ENCODE measurements at regions not wholly inside any gene's neighbourhood (a gene's known extent, or its start where the extent isn't known, plus 50 kb on each side); places are given as distances from the start of the nearest gene placed in this dataset.
"Not testable (repeated sequence)": the region's sequence is repeated elsewhere in the genome, so short reads cannot be mapped to it uniquely, and the experiment has no call there.

DNA sequence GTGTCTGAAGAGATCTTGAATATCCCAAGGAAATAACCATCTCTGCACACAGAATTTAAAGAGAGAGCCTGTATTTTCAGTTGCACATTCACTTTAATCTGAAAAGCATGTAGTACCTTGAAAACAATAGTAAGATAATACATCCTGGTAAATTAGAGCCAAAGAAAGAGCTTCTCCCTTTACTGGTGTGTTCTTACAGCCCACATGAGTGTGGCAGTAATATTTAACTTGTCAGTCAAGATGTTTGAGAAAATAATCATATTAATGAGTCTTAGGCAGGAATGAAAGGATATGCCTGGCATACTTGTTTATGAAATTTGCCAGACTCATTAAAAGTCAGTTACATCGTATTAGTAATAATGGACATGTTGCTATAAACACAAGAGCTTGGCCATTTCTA lies 908.4 kb upstream of the ADGRL4 start:
- no peak overlapping the region for H3K27ac ChIP-seq (ENCODE audit: low read depth, low read length)
- H3K36me3 ChIP-seq (ENCODE audit: insufficient read depth, low read length): no peaks in the 10 kb centered on the region
- H3K9ac ChIP-seq (ENCODE audit: low read length): no peak overlapping the region
- H3K4me3 ChIP-seq (ENCODE audit: low read depth in 1 of 2, low read length in 2 of 2): no peak overlapping the region
- no peaks in the 10 kb centered on the region for H3K4me1 ChIP-seq (ENCODE audit: insufficient read depth, low read length)
- H3K27me3 ChIP-seq (ENCODE audit: control insufficient read depth in 1 of 2, insufficient read depth in 2 of 2, low read length in 2 of 2): no peaks in the 10 kb centered on the region
- H3K9me3 ChIP-seq (ENCODE audit: low read length): no peaks in the 10 kb centered on the region

DNA sequence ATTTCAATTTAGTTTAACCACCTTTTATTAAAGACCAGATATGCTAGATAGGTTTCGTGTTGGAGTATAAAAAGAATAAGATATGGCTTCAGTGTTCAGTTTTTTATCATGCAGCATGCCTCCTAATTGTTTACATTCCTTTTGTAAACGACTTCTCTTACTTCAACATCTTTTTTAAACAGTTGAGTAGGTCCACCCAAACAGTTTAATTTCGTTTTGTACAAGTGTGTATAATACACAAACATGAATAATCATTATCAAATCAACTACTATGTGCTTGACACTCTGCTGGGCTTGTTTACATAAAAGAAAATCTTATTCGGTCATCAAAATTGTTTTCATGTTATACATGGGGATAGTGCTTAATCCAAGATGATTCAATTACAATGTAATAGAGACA lies 906.3 kb upstream of the ADGRL4 start:
- Histone ChIP-seq H3K36me3 (ENCODE audit: insufficient read depth, low read length) (no peaks in the 10 kb centered on the region), H3K9me3 (ENCODE audit: low read length) (no peaks in the 10 kb centered on the region), H3K27me3 (ENCODE audit: control insufficient read depth in 1 of 2, insufficient read depth in 2 of 2, low read length in 2 of 2) (no peaks in the 10 kb centered on the region), H3K9ac (ENCODE audit: low read length) (no peak overlapping the region), H3K4me1 (ENCODE audit: insufficient read depth, low read length) (no peaks in the 10 kb centered on the region), H3K4me3 (ENCODE audit: low read depth in 1 of 2, low read length in 2 of 2) (no peak overlapping the region), H3K27ac (ENCODE audit: low read depth, low read length) (no peak overlapping the region)

DNA sequence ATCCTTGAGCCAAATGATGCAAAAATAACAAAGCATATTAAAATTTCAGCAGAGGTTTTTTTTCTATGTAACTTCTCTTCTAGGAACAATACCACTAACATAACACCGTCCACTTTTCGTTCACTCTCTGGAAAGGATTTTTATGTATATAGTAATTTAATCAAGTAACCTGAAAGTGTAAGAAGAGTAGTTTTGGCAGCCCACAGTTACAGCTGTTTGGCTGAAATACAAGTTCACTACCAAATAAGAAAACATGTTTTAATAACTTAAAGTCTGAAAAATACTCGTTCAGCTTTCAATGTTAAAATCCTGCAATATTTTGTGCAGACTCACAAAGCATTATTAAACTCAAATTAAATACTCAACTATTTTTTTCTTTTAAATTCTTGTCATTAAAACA lies 896.8 kb upstream of the ADGRL4 start:
- Histone ChIP-seq H3K27me3 (ENCODE audit: control insufficient read depth in 1 of 2, insufficient read depth in 2 of 2, low read length in 2 of 2) (no peaks in the 10 kb centered on the region), H3K4me3 (ENCODE audit: low read depth in 1 of 2, low read length in 2 of 2) (no peak overlapping the region), H3K27ac (ENCODE audit: low read depth, low read length) (no peak overlapping the region), H3K9ac (ENCODE audit: low read length) (no peak overlapping the region), H3K9me3 (ENCODE audit: low read length) (no peaks in the 10 kb centered on the region), H3K36me3 (ENCODE audit: insufficient read depth, low read length) (no peaks in the 10 kb centered on the region), H3K4me1 (ENCODE audit: insufficient read depth, low read length) (no peaks in the 10 kb centered on the region)

DNA sequence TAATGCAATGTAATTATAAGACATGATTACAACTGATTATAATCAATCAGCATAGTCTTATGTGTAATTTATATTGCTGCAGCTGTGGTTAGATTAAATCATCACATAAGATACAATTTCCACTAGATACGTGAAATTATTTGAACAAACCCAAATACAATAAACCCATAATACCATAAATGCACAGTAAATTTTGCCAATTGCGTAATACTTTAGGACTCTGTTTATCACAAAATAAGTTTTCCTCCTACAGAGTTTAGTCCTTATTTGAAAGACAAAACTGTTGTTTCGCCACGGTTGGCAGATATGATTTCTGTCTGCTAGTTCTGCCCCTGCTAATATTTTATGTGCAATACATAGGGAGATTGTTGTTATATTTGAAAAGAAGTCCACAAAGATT lies 895.9 kb upstream of the ADGRL4 start:
- H3K4me1 ChIP-seq (ENCODE audit: insufficient read depth, low read length): no peaks in the 10 kb centered on the region
- no peak overlapping the region for H3K4me3 ChIP-seq (ENCODE audit: low read depth in 1 of 2, low read length in 2 of 2)
- H3K36me3 ChIP-seq (ENCODE audit: insufficient read depth, low read length): no peaks in the 10 kb centered on the region
- no peak overlapping the region for H3K9ac ChIP-seq (ENCODE audit: low read length)
- no peaks in the 10 kb centered on the region for H3K9me3 ChIP-seq (ENCODE audit: low read length)
- H3K27ac ChIP-seq (ENCODE audit: low read depth, low read length): no peak overlapping the region
- no peaks in the 10 kb centered on the region for H3K27me3 ChIP-seq (ENCODE audit: control insufficient read depth in 1 of 2, insufficient read depth in 2 of 2, low read length in 2 of 2)

DNA sequence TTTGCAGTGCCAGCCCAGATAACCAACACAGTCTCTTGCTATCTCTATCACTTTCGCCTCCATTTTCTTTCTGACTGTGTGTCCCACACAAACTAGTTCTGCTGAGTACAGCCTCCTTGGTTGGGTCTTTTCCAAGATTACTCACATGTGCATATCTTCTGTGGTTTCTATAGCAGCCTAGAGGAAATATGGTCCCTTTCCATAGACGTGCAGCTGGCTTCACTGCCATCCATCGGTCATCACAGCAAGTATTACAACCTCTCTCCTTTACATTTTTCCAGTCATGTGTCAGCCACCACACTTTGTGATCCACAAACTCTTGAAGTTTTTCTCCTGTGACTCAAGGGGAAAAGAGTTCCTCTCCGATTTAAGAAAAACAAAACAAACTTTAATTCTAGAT lies 893.4 kb upstream of the ADGRL4 start:
- no peaks in the 10 kb centered on the region for H3K4me1 ChIP-seq (ENCODE audit: insufficient read depth, low read length)
- H3K9me3 ChIP-seq (ENCODE audit: low read length): no peaks in the 10 kb centered on the region
- no peak overlapping the region for H3K4me3 ChIP-seq (ENCODE audit: low read depth in 1 of 2, low read length in 2 of 2)
- H3K9ac ChIP-seq (ENCODE audit: low read length): no peak overlapping the region
- H3K36me3 ChIP-seq (ENCODE audit: insufficient read depth, low read length): no peaks in the 10 kb centered on the region
- H3K27me3 ChIP-seq (ENCODE audit: control insufficient read depth in 1 of 2, insufficient read depth in 2 of 2, low read length in 2 of 2): no peaks in the 10 kb centered on the region
- H3K27ac ChIP-seq (ENCODE audit: low read depth, low read length): no peak overlapping the region

DNA sequence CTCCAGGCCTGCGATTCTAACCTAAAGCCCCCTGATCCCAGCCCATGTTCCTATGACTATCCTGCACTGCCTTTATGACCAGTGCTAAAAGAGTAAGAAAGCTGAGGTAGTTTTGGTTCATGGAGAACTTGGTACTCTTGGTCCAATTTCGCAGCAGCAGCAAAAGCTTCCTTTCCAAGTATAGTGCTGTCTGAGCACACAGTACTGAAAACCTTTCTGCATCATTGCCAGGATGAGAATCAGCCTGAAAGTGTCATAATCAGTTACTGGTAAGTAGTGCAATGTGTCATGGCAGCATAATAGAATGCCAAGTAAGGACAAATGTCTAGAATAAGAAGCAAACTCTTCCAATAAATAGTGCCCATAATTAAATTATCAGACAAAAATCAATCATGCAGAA lies 889.6 kb upstream of the ADGRL4 start:
- no peak overlapping the region for H3K27ac ChIP-seq (ENCODE audit: low read depth, low read length)
- H3K9ac ChIP-seq (ENCODE audit: low read length): no peak overlapping the region
- H3K4me1 ChIP-seq (ENCODE audit: insufficient read depth, low read length): no peaks in the 10 kb centered on the region
- no peak overlapping the region for H3K4me3 ChIP-seq (ENCODE audit: low read depth in 1 of 2, low read length in 2 of 2)
- no peaks in the 10 kb centered on the region for H3K36me3 ChIP-seq (ENCODE audit: insufficient read depth, low read length)
- no peaks in the 10 kb centered on the region for H3K27me3 ChIP-seq (ENCODE audit: control insufficient read depth in 1 of 2, insufficient read depth in 2 of 2, low read length in 2 of 2)
- H3K9me3 ChIP-seq (ENCODE audit: low read length): no peaks in the 10 kb centered on the region

DNA sequence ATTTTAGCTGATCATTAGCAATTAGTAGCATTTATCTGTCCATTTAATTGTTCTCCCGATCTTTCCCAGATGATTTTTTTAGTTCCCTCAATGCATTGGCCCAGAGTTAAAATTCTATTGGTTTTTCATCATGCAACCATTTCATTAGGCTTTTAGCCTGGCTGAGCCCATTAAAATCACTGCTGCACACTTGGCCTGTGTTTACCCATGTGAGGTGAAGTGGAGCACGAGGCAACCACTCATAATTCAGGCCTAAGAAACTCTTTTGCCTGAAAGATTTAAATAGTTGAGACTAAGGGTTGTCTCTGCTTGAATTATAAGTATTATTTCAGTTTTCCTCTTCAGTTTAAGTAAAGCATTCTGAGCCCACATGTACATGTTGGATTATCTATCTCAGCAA lies 889.0 kb upstream of the ADGRL4 start:
- no peaks in the 10 kb centered on the region for H3K4me1 ChIP-seq (ENCODE audit: insufficient read depth, low read length)
- H3K9me3 ChIP-seq (ENCODE audit: low read length): no peaks in the 10 kb centered on the region
- no peak overlapping the region for H3K27ac ChIP-seq (ENCODE audit: low read depth, low read length)
- H3K36me3 ChIP-seq (ENCODE audit: insufficient read depth, low read length): no peaks in the 10 kb centered on the region
- H3K9ac ChIP-seq (ENCODE audit: low read length): no peak overlapping the region
- H3K27me3 ChIP-seq (ENCODE audit: control insufficient read depth in 1 of 2, insufficient read depth in 2 of 2, low read length in 2 of 2): no peaks in the 10 kb centered on the region
- no peak overlapping the region for H3K4me3 ChIP-seq (ENCODE audit: low read depth in 1 of 2, low read length in 2 of 2)

DNA sequence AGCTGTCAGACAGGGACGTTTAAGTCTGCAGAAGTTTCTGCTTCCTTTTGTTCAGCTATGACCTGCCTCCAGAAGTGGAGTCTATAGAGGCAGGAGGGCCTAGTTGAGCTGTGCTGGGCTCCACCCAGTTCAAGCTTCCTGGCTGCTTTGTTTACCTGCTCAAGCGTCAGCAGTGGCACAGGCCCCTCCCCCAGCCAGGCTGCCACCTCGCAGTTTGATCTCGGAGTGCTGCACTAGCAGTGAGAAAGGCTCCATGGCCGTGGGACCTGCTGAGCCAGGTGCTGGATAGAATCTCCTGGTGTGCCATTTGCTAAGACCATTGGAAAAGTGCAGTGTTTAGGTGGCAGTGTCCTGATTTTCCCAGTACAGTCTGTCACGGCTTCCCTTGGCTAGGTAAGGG lies 887.6 kb upstream of the ADGRL4 start:
- H3K27me3 ChIP-seq (ENCODE audit: control insufficient read depth in 1 of 2, insufficient read depth in 2 of 2, low read length in 2 of 2); H3K9me3 ChIP-seq (ENCODE audit: low read length); H3K4me3 ChIP-seq (ENCODE audit: low read depth in 1 of 2, low read length in 2 of 2); H3K36me3 ChIP-seq (ENCODE audit: insufficient read depth, low read length); H3K27ac ChIP-seq (ENCODE audit: low read depth, low read length); H3K9ac ChIP-seq (ENCODE audit: low read length); H3K4me1 ChIP-seq (ENCODE audit: insufficient read depth, low read length): not testable (repeated sequence)

DNA sequence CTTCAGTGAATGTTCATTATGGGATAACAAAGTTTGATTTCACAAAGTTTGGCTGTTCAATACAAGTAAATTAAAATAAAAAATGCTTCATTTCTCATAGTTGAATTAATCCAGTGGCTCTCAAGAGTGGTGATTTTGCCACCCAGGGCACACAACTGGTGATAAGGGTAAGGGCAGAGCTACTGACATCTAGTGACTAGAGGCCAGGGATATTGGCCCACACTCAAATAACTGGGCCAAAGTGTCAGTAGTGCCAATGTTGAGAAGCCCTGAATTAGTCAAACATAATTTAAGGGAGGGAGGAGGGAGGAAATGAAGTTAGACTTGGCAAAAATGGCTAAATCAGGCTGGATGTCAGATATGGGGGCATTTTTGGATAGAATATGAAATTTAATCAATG lies 880.5 kb upstream of the ADGRL4 start:
- Histone ChIP-seq H3K27me3 (ENCODE audit: control insufficient read depth in 1 of 2, insufficient read depth in 2 of 2, low read length in 2 of 2) (no peaks in the 10 kb centered on the region), H3K4me3 (ENCODE audit: low read depth in 1 of 2, low read length in 2 of 2) (no peak overlapping the region), H3K27ac (ENCODE audit: low read depth, low read length) (no peak overlapping the region), H3K36me3 (ENCODE audit: insufficient read depth, low read length) (no peaks in the 10 kb centered on the region), H3K4me1 (ENCODE audit: insufficient read depth, low read length) (no peaks in the 10 kb centered on the region), H3K9me3 (ENCODE audit: low read length) (no peaks in the 10 kb centered on the region), H3K9ac (ENCODE audit: low read length) (no peak overlapping the region)

DNA sequence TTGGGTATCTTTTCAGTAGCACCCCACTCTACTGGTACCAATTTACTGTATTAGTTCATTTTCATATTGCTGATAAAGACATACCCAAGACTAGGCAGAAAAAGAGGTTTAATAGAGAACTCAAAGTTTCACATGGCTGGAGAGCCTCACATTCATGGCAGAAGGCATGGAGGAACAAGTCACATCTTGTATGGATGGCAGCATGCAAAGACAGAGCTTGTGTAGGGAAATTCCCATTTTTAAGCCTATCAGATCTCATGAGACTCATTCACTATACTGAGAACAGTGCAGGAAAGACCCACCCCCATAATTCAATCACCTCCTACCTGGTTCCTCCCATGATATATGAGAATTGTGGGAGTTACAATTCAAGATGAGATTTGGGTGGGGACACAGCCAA lies 878.6 kb upstream of the ADGRL4 start:
- no peaks in the 10 kb centered on the region for H3K9me3 ChIP-seq (ENCODE audit: low read length)
- no peaks in the 10 kb centered on the region for H3K36me3 ChIP-seq (ENCODE audit: insufficient read depth, low read length)
- H3K27ac ChIP-seq (ENCODE audit: low read depth, low read length): no peak overlapping the region
- no peaks in the 10 kb centered on the region for H3K27me3 ChIP-seq (ENCODE audit: control insufficient read depth in 1 of 2, insufficient read depth in 2 of 2, low read length in 2 of 2)
- no peak overlapping the region for H3K4me3 ChIP-seq (ENCODE audit: low read depth in 1 of 2, low read length in 2 of 2)
- H3K4me1 ChIP-seq (ENCODE audit: insufficient read depth, low read length): no peaks in the 10 kb centered on the region
- H3K9ac ChIP-seq (ENCODE audit: low read length): no peak overlapping the region

DNA sequence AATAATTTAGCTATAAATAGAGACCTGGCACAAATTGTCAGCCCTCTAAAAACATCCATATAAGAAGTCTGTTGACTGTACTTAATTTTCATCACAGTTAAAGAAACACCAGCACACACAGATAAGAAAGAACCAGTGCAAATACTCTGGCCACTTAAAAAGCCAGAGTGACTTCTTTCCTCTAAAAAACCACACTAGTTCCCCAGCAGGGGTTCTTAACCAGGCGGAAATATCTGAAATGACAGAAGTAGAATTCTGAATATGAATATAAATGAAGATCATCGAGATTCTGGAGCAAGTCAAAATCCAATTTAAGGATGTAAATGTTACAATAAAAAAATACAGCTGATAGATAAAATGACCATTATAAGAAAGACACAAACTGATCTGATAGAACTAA lies 870.6 kb upstream of the ADGRL4 start:
- no peaks in the 10 kb centered on the region for H3K36me3 ChIP-seq (ENCODE audit: insufficient read depth, low read length)
- no peak overlapping the region for H3K4me3 ChIP-seq (ENCODE audit: low read depth in 1 of 2, low read length in 2 of 2)
- no peaks in the 10 kb centered on the region for H3K4me1 ChIP-seq (ENCODE audit: insufficient read depth, low read length)
- H3K9me3 ChIP-seq (ENCODE audit: low read length): no peaks in the 10 kb centered on the region
- no peaks in the 10 kb centered on the region for H3K27me3 ChIP-seq (ENCODE audit: control insufficient read depth in 1 of 2, insufficient read depth in 2 of 2, low read length in 2 of 2)
- no peak overlapping the region for H3K27ac ChIP-seq (ENCODE audit: low read depth, low read length)
- no peak overlapping the region for H3K9ac ChIP-seq (ENCODE audit: low read length)

DNA sequence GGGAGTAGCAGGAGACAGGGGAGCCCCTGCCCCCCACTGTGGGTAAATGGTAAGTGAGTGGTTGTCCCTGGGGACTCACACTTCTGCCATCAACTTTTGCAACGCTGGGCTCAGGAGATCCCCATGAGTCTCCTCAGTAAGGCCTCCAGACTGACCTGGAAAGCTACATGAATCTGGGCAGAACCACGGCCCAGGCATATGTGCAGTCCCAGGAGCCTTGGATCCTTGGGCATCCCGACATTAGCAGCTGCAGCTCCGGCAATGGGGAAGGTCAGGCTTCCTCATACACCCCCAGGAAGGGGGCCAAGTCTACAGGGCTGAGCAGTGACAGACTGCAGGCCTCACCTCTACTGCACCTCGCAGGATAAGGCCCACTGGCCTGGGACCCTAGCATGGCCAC lies 868.7 kb upstream of the ADGRL4 start:
- H3K9me3 ChIP-seq (ENCODE audit: low read length): no peaks in the 10 kb centered on the region
- H3K36me3 ChIP-seq (ENCODE audit: insufficient read depth, low read length): no peaks in the 10 kb centered on the region
- no peak overlapping the region for H3K9ac ChIP-seq (ENCODE audit: low read length)
- no peak overlapping the region for H3K4me3 ChIP-seq (ENCODE audit: low read depth in 1 of 2, low read length in 2 of 2)
- no peaks in the 10 kb centered on the region for H3K4me1 ChIP-seq (ENCODE audit: insufficient read depth, low read length)
- H3K27ac ChIP-seq (ENCODE audit: low read depth, low read length): no peak overlapping the region
- H3K27me3 ChIP-seq (ENCODE audit: control insufficient read depth in 1 of 2, insufficient read depth in 2 of 2, low read length in 2 of 2): no peaks in the 10 kb centered on the region

DNA sequence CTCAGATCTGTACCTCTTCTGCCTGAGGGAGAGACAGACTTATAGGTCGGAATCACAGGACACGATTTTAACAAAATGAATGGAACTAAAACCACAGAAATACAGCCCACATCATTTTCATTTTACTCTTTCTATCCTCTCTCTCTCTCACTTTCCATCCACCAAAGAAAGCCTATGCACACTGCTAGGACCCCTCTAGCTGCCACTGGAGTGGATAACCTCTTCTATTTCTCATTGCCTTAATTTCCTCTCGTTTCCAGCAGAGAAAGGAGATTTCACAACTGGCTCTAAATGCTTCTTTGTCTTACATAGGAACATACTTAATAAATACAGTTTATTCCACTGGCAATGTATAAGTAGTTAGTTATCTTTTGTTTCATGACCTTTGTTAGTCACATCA lies 867.8 kb upstream of the ADGRL4 start:
- Histone ChIP-seq H3K27me3 (ENCODE audit: control insufficient read depth in 1 of 2, insufficient read depth in 2 of 2, low read length in 2 of 2) (no peaks in the 10 kb centered on the region), H3K36me3 (ENCODE audit: insufficient read depth, low read length) (no peaks in the 10 kb centered on the region), H3K27ac (ENCODE audit: low read depth, low read length) (no peak overlapping the region), H3K4me3 (ENCODE audit: low read depth in 1 of 2, low read length in 2 of 2) (no peak overlapping the region), H3K9ac (ENCODE audit: low read length) (no peak overlapping the region), H3K4me1 (ENCODE audit: insufficient read depth, low read length) (no peaks in the 10 kb centered on the region), H3K9me3 (ENCODE audit: low read length) (no peaks in the 10 kb centered on the region)
